Keratinocyte (primary cell): ENCODE measurements at regions not wholly inside any gene's neighbourhood (a gene's known extent, or its start where the extent isn't known, plus 50 kb on each side); places are given as distances from the start of the nearest gene placed in this dataset.

Source experiments
- EZH2 ChIP-seq: IDR thresholded peaks from one replicate; pipeline ENCODE4 v1.6.1; 2012; ENCODE audit warnings: inconsistent platforms, mild to moderate bottlenecking, low read length, moderate library complexity
- TF ChIP-seq, protein P1 (sequence below), 3 experiments: IDR thresholded peaks in 1 of 3; conservative IDR thresholded peaks in 1 of 3; optimal IDR thresholded peaks in 1 of 3; 2 replicates in 2 of 3; 3 replicates in 1 of 3; pipeline versions ENCODE3 to v1.5.1; 2011; ENCODE audit warnings: low read length in 3 of 3, mild to moderate bottlenecking in 3 of 3, moderate library complexity in 2 of 3, control low read depth in 1 of 3, inconsistent platforms in 1 of 3; ENCODE audit not compliant: insufficient read depth in 2 of 3; ENCODE audit errors: extremely low read depth in 1 of 3

DNA sequence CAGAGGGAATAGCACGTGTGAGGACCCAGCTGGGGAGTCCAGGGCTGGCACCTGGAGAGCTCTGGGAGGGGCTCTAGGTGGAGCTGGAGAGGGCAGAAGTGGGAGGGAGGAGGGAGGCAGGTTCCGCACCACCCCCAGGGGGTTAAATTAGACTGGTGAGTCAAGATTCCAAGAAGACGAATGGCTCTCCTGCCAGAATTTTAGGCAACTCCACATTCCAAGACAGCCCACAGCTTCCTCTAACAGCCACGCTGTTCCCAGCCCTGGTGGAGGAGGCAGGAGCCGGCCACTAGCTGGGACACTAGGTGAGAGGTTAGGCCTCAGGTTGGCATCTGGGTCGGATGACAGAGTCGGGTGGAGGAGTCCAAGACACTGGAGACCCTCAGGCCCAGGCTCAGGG lies 60.2 kb downstream of the TFAP2C start:
- TF ChIP-seq EZH2 = no peak
- TF ChIP-seq, protein P1, sequence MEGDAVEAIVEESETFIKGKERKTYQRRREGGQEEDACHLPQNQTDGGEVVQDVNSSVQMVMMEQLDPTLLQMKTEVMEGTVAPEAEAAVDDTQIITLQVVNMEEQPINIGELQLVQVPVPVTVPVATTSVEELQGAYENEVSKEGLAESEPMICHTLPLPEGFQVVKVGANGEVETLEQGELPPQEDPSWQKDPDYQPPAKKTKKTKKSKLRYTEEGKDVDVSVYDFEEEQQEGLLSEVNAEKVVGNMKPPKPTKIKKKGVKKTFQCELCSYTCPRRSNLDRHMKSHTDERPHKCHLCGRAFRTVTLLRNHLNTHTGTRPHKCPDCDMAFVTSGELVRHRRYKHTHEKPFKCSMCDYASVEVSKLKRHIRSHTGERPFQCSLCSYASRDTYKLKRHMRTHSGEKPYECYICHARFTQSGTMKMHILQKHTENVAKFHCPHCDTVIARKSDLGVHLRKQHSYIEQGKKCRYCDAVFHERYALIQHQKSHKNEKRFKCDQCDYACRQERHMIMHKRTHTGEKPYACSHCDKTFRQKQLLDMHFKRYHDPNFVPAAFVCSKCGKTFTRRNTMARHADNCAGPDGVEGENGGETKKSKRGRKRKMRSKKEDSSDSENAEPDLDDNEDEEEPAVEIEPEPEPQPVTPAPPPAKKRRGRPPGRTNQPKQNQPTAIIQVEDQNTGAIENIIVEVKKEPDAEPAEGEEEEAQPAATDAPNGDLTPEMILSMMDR (optimal IDR thresholded peaks at IDR 0.05 in 1 of 3, IDR thresholded peaks at IDR 0.05 in 1 of 3, conservative IDR thresholded peaks at IDR 0.05 in 1 of 3; ENCODE audit: extremely low read depth in 1 of 3, insufficient read depth in 2 of 3, low read length in 3 of 3) = no peak
